Memory B cell (primary cell): ENCODE measurements at regions not wholly inside any gene's neighbourhood (a gene's known extent, or its start where the extent isn't known, plus 50 kb on each side); places are given as distances from the start of the nearest gene placed in this dataset.
A peak's percentile ranks its signal among the peaks of the same experiment; 100 is the strongest.

ENCODE experiments used
- ATAC-seq: fragments of 150-1000 bp; cut with Tn5 transposase; 2 replicates; pipeline ENCODE4 v1.10.0; 2021; ENCODE audit warnings: low read depth, mild to moderate bottlenecking, moderate library complexity
- DNase-seq, 2 donors: peaks; one replicate each; pipeline ENCODE4 v3.0.0; 2022; ENCODE audit warnings: low spot score in 2 of 2
- H3K27ac Mint-ChIP-seq: one replicate; pipeline ENCODE4 v1.8.0; 2022; ENCODE audit warnings: mild to moderate bottlenecking, moderate library complexity, mixed read lengths
- H3K27me3 Mint-ChIP-seq: one replicate; pipeline ENCODE4 v1.8.0; 2022; ENCODE audit warnings: mixed read lengths
- H3K36me3 Mint-ChIP-seq: one replicate; pipeline ENCODE4 v1.8.0; 2022; ENCODE audit warnings: mild to moderate bottlenecking, mixed read lengths
- H3K4me1 Mint-ChIP-seq: one replicate; pipeline ENCODE4 v1.8.0; 2022; ENCODE audit warnings: mixed read lengths
- H3K4me3 Mint-ChIP-seq: one replicate; pipeline ENCODE4 v1.8.0; 2022; ENCODE audit warnings: mild to moderate bottlenecking, moderate library complexity, mixed read lengths
- H3K9me3 Mint-ChIP-seq: one replicate; pipeline ENCODE4 v1.8.0; 2022; ENCODE audit warnings: mixed read lengths

DNA sequence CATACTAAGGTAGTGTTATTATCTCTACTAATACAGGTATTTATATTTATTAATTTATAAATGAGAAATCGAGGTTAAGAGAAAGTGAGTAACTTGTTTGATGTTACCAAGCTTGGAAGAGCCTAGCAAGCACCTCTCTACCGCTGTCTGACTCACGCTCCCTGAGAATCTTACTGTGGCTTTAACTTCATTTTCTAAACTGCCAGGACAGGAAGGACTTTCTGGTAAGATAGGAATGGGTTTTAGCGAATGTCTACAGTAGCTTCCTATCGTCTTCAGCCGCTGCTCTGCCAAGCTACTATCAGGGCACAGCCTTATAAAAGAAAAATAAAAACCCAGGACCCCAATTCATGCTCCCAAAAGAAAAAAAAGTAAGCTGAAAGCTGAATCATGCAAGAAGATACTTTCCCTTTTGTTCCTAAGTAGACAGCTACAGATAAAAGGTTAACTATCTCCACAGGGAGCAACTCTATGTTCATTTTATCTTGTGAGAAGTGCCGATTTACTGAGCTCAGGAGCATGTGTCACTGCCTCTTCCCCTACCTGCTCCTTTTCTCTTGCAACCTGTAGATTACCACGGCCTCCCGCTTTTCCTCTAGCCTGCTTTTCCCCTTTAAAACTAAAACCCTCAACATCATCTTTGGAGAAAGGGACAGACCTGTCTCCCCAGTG is 60.2 kb downstream of the THNSL1 start:
- no peaks in the 10 kb centered on the region for H3K9me3 Mint-ChIP-seq

DNA sequence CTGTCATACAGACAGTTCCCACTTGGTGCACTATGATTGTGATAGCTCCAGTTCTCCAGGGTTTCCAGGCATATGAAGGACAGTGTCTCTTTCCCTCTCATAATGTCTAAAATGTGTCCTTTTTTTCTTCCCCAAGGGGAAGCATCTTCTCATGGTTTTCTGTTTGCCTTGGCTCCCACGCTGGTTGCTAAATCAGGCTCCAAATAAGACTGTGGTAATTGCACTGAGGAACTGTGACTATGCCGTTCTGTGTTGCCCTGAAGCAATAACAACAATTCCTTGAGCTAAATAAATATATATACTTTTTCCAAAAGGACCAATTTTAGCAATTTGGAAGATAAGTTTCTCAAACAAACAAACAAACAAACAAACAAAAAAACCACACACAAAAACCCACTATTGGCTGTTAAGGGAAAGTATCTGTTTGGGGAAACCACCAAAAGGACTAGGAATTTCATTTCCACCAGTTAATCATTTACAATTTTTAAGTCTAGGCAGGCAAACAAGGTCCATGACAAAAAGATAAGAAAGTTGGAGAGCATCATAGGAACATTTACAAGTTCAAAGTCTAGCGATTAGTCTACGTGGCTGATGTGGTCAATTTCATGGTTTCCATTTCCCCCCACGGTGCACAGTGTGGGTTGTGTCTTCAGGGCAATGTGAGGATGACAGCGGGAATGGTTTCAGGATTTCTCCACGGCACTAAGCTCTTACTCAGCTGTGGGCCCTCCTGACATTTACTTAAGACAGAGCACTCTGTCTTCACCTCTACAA is 62.4 kb downstream of the THNSL1 start:
- Mint-ChIP-seq H3K4me1 (peaks cover 4% of the 10 kb centered on the region), H3K27me3 (peaks cover 7% of the 10 kb centered on the region), H3K36me3 (no peaks in the 10 kb centered on the region), H3K4me3 (no peak overlapping the region), H3K27ac (no peak overlapping the region), H3K9me3 (no peaks in the 10 kb centered on the region)
- DNase-seq (no peak), ATAC-seq (no peak)

More for the DNA sequence above, 60.2 kb downstream of the THNSL1 start:
- Mint-ChIP-seq H3K36me3 (no peaks in the 10 kb centered on the region), H3K27ac (no peak overlapping the region), H3K27me3 (peaks cover 7% of the 10 kb centered on the region), H3K4me3 (no peak overlapping the region), H3K4me1 (peaks cover 4% of the 10 kb centered on the region)
- DNase-seq, result no peak
- ATAC-seq, result no peak

DNA sequence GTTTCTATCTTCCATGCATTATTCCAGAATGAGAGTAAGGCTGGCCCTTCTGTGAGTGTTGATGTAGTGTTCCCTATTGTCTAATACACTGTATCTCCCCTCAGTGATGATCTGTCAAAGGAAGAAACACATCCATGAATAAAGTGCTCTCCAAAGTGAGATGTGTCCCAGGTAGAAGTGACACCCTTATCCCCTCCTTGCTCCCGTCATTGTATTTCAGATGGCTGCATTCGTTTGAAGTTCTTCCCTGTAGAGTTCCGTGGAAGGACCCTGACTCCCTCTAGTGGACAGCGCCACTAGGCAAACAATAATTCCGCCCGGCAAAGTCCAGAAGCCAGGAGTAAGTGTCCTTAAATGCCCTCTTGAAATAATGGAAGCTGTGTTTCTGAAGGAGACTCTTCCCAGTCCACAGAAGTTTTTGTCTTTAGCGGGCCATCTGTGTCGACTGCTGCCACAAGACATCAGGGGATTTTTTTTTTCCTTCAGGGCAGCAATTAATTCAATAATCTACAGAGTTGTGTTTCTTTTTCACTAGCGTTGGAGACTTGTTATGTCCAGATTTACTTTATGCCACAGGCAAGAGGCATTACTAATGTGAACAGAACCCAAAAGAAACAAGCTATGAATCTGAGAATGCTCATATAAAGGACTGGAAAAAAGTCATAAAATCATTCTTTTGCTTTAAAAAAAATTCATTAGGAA is 64.6 kb downstream of the THNSL1 start:
- Mint-ChIP-seq H3K27ac (no peak overlapping the region), H3K4me3 (no peak overlapping the region), H3K9me3 (no peaks in the 10 kb centered on the region), H3K4me1 (peaks cover 4% of the 10 kb centered on the region), H3K36me3 (no peaks in the 10 kb centered on the region), H3K27me3 (peaks cover 4% of the 10 kb centered on the region)
- ATAC-seq (peak; percentile 51), DNase-seq (peak; percentile 38 to 59)

DNA sequence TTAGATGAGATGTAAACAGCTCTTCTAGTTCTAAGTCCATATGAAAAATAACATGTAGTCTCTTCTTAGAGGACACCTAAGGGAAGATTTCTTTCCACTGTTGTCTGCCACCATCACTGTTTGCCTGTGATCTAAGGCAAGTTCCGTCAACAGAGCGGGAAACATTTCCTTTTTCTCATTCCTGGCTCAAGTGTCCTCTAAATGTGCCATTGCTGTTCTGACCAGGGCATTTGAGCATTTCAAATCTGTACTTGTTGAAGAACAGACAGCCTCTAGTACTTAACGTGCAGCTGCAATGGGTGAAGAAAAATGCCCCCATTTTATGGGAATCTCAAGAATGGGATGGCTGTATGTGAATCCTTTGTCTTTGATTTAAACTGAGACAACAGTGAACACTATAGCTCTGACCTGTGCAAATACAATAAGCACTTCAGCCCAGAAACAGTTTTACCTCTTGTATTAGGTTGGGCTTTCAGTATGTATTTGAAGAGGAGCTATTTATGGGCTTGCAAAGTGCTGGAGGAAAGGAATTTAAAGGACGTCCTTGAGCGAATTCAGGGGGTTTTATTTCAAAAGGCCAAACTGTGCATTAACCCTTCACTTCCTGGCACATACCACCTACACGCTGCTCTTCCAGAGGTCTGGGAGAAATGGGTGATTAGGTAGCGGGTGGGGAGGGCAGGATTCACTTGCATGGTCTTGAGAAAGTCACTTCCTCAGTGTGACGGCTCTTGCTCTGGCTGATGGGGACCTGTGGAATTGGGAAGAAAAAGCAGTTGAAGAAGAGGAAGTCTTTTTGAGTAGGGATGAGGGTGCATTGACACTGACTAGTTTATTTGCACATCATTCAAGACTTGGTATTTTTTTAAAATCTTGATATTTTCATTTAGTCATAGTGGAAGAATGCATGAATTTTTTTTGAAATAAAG is 66.1 kb downstream of the THNSL1 start:
- no peak overlapping the region for H3K4me3 Mint-ChIP-seq
- H3K4me1 Mint-ChIP-seq, result peaks cover 4% of the 10 kb centered on the region
- ATAC-seq (no peak), DNase-seq (no peak)
- H3K27me3 Mint-ChIP-seq, result peaks cover under 1% of the 10 kb centered on the region
- H3K9me3 Mint-ChIP-seq, result no peaks in the 10 kb centered on the region
- no peaks in the 10 kb centered on the region for H3K36me3 Mint-ChIP-seq
- H3K27ac Mint-ChIP-seq, result no peak overlapping the region

DNA sequence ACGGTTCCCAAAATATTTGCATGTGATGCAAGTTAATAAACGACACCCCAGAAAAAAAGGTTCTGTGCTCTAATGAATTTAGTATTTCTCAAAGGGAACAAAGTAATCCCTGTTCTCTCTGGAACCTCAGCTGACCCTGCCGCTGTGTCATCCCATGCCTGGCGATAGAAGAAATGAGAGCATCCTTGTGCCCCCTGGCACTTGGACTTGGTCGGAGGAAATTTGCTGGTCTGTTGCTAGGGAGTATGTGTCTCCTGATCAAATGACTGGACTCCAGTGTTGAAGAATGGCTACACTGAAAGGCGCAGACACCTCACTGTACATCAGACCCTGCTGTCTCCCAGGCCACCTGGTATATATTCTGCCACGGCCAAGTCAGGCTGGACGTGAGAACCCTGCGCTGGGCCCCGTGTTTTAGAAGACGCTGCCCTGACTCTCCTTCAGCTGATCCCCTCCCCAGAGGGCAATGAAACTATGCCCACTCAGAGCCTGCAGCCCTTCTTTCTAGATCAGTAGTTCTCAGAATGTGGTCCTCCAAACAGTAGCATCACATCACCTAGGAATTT is 67.2 kb downstream of the THNSL1 start:
- H3K36me3 Mint-ChIP-seq, result no peaks in the 10 kb centered on the region
- no peak overlapping the region for H3K27ac Mint-ChIP-seq
- peaks cover 6% of the 10 kb centered on the region for H3K27me3 Mint-ChIP-seq
- no peak overlapping the region for H3K4me3 Mint-ChIP-seq
- ATAC-seq (no peak), DNase-seq (no peak)
- H3K4me1 Mint-ChIP-seq, result peaks cover 4% of the 10 kb centered on the region
- H3K9me3 Mint-ChIP-seq, result no peaks in the 10 kb centered on the region

DNA sequence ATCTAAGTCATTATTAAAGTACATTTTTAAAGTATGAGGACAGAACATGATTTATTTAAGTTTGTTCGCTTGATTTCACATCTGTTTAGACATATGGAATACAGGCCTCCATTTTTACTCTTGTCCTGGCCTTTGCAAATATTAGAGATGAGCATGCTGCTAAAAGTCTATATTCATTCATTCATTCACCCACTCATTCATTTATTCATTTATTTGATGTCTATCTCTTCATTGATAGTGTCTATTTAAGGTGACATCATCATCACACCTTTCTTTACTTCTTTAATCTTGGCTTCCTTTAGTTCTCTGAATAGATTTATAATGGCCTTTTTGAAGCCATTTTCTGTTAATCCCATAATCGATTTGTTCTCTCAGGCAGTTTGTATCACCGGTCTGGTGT is 68.0 kb downstream of the THNSL1 start:
- no peaks in the 10 kb centered on the region for H3K9me3 Mint-ChIP-seq
- DNase-seq (no peak), ATAC-seq (no peak)
- no peaks in the 10 kb centered on the region for H3K36me3 Mint-ChIP-seq
- H3K4me3 Mint-ChIP-seq, result no peak overlapping the region
- H3K4me1 Mint-ChIP-seq, result peaks cover 4% of the 10 kb centered on the region
- H3K27me3 Mint-ChIP-seq, result peaks cover 6% of the 10 kb centered on the region
- no peak overlapping the region for H3K27ac Mint-ChIP-seq

DNA sequence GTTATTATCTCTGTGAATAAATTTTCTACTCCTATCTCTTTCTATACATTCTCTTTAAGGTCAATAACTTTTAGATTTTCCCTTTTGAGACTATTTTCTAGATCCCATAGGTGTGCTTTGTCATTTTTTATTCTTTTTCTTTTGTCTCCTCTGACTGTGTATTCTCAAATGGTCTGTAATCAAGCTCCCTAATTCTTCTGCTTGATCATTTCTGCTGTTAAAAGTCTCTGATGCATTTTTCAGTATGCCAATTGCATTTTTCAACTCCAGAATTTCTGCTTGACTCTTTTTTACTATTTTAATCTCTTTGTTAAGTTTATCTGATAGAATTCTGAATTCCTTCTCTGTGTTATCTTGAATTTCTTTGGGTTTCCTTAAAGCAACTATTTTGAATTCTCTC is 78.2 kb downstream of the THNSL1 start:
- no peak overlapping the region for H3K4me3 Mint-ChIP-seq
- no peak for DNase-seq
- ATAC-seq, result no peak
- no peak overlapping the region for H3K27ac Mint-ChIP-seq
- peaks cover 12% of the 10 kb centered on the region for H3K9me3 Mint-ChIP-seq
- H3K27me3 Mint-ChIP-seq, result peaks cover 1% of the 10 kb centered on the region
- H3K4me1 Mint-ChIP-seq, result no peaks in the 10 kb centered on the region
- peaks cover 3% of the 10 kb centered on the region for H3K36me3 Mint-ChIP-seq

DNA sequence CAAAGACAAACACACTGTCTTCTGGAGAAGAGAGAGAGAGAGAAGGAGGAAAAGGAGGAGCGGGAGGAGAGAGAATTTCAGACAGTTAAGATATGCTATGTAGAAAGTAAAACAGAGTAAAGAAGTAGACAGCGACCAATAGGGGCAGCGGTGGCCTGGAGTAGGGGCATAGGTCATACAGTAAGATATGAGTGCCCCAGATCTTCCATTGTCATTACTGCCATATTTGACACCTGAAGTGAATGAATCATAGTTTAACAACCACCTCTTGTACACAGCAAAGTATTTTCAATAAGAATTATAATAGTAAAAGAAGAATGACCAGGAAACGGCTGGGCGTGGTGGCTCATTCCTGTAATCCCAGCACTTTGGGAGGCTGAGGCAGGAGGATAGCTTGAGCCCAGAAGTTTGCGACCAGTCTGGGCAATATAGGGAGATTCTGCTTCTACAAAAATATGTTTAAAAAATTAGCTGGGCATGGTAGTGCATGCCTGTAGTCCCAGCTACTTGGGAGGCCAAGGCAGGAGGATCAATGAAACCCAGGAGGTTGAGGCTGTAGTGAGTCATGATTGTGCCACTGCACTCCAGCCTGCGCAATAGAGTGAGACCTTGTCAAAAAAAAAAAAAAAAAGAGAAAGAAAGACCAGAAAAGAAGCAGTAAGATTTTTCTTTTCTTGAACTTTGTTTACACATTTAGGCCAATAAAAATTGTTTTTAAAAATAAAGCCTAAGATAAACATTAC is 77.0 kb upstream of the GPR158 start:
- no peak overlapping the region for H3K27ac Mint-ChIP-seq
- ATAC-seq, result no peak
- no peaks in the 10 kb centered on the region for H3K4me1 Mint-ChIP-seq
- no peak overlapping the region for H3K4me3 Mint-ChIP-seq
- H3K27me3 Mint-ChIP-seq, result peaks cover 4% of the 10 kb centered on the region
- H3K9me3 Mint-ChIP-seq, result peaks cover 8% of the 10 kb centered on the region
- peaks cover 3% of the 10 kb centered on the region for H3K36me3 Mint-ChIP-seq
- no peak for DNase-seq

DNA sequence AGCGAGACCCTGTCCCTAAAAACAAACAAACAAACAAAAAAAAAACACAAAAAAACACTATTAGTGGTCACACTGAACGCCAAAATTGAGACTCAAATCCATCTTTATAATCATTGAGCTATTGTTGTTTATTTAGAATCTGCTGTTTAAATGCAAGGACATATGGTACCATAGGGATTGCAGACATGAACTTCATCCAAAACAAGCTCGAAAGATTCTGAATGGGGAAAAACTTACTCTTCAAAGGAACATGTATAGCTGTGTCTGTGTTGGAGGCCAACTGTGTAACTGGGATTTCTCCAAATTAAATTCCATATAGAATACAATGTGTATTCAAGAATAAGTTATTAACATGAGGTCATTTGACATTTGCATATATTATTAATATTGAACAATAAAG is 74.7 kb upstream of the GPR158 start:
- H3K27me3 Mint-ChIP-seq, result peaks cover 4% of the 10 kb centered on the region
- no peak overlapping the region for H3K27ac Mint-ChIP-seq
- ATAC-seq, result no peak
- H3K4me1 Mint-ChIP-seq, result no peaks in the 10 kb centered on the region
- no peaks in the 10 kb centered on the region for H3K9me3 Mint-ChIP-seq
- peaks cover 2% of the 10 kb centered on the region for H3K36me3 Mint-ChIP-seq
- H3K4me3 Mint-ChIP-seq, result no peak overlapping the region
- DNase-seq, result no peak

DNA sequence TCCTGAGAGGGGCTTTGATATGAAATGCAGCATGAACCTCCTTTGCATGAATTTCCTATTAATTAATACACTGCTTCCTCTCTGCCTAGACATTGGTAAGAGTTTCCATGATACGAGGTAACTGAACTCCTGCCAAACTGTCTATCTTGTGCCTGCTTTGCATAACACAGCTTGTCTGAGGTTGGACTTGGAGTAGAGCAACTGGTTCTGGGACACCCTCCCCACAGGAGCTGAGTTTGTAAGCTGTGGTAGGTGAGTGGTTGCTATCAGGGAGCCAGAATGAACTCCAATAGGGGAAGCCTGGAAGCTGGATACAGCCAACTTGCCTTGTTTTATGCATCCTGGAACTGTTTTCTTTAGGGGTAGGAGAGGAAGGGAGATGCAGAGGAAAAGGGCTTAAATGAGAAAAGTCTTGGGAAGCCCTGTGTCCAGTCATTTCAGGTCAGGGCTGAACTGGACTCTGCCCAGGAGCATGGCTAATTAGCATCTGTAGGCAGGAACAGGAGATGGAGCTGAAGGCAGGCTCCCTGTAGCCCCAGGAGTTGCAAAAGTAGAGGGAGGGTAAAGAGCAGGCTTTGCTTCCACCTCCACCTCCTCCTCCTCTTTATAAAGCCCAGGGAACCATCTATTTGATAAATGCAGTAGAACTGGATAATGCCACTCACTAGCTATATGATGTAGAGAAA is 73.2 kb upstream of the GPR158 start:
- Mint-ChIP-seq H3K4me3 (no peak overlapping the region), H3K36me3 (peaks cover 2% of the 10 kb centered on the region), H3K9me3 (no peaks in the 10 kb centered on the region), H3K27me3 (peaks cover 4% of the 10 kb centered on the region), H3K4me1 (no peaks in the 10 kb centered on the region), H3K27ac (no peak overlapping the region)
- no peak for ATAC-seq
- DNase-seq, result no peak

DNA sequence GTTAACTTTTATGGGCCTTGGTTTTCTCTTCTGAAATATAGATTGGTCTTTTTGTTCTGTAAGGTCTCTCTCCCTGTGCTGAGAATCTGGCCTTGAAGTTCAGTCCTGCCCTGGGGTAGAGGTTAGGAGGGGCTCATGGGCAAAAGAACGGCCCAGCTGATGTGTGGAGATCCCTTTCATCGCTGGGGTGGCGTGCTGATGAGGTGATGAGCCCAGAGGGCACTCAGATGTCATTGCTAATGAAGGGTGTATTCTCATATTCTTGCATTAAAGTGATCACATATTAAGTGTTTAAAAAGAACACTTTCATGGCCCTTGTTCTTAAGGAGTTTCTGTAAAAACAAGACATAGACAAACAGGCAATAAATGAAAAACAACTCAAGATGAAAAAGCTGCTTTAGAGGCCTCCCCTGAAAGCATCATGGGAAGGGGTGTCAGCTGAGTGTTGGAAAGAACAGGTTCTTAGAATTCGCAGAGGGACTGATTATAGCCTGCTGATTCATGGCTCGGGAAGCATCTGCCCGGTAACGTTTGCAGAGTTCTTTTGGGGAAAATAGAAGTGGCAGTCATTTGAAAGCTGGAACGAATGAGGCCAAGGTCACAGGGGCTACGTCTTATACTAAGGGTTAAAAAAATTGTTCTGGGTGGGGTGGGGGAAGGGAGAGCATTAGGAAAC is 72.5 kb upstream of the GPR158 start:
- H3K4me1 Mint-ChIP-seq, result no peaks in the 10 kb centered on the region
- peaks cover 2% of the 10 kb centered on the region for H3K36me3 Mint-ChIP-seq
- no peak overlapping the region for H3K27ac Mint-ChIP-seq

DNA sequence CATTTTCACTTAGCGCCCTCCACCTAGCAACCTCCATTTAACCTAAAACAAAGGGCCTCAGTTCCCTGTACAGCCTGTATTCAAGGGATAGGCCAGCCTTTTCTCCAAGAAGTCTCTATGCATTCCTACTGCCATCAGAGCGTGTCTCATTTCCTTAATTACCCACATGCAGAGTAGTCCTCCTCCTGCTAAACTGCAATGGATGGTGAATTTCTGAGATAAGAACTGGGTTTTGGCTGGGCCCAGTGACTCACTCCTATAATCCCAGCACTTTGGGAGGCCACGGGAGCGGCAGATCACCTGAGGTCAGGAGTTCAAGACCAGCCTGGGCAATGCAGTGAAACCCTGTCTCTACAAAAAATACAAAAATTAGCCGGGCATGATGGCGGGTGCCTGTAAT is 71.1 kb upstream of the GPR158 start:
- H3K9me3 Mint-ChIP-seq, result no peaks in the 10 kb centered on the region
- H3K27ac Mint-ChIP-seq, result no peak overlapping the region
- peaks cover 4% of the 10 kb centered on the region for H3K27me3 Mint-ChIP-seq
- no peak for DNase-seq
- H3K4me1 Mint-ChIP-seq, result no peaks in the 10 kb centered on the region
- H3K4me3 Mint-ChIP-seq, result no peak overlapping the region
- ATAC-seq, result no peak
- peaks cover 2% of the 10 kb centered on the region for H3K36me3 Mint-ChIP-seq

More for the DNA sequence above, 72.5 kb upstream of the GPR158 start:
- no peak for DNase-seq
- H3K4me3 Mint-ChIP-seq, result no peak overlapping the region
- H3K27me3 Mint-ChIP-seq, result peaks cover 4% of the 10 kb centered on the region
- no peak for ATAC-seq
- H3K9me3 Mint-ChIP-seq, result no peaks in the 10 kb centered on the region
